HG02798 (cell line): ENCODE measurements at regions not wholly inside any gene's neighbourhood (a gene's known extent, or its start where the extent isn't known, plus 50 kb on each side); places are given as distances from the start of the nearest gene placed in this dataset.
"Not testable (repeated sequence)": the region's sequence is repeated elsewhere in the genome, so short reads cannot be mapped to it uniquely, and the experiment has no call there.

Experiments used
- ATAC-seq: cut with Tn5 transposase; IDR thresholded peaks from one replicate; pipeline ENCODE4 v1.9.1; 2021; ENCODE audit warnings: mild to moderate bottlenecking; ENCODE audit not compliant: unreplicated experiment, poor library complexity

DNA sequence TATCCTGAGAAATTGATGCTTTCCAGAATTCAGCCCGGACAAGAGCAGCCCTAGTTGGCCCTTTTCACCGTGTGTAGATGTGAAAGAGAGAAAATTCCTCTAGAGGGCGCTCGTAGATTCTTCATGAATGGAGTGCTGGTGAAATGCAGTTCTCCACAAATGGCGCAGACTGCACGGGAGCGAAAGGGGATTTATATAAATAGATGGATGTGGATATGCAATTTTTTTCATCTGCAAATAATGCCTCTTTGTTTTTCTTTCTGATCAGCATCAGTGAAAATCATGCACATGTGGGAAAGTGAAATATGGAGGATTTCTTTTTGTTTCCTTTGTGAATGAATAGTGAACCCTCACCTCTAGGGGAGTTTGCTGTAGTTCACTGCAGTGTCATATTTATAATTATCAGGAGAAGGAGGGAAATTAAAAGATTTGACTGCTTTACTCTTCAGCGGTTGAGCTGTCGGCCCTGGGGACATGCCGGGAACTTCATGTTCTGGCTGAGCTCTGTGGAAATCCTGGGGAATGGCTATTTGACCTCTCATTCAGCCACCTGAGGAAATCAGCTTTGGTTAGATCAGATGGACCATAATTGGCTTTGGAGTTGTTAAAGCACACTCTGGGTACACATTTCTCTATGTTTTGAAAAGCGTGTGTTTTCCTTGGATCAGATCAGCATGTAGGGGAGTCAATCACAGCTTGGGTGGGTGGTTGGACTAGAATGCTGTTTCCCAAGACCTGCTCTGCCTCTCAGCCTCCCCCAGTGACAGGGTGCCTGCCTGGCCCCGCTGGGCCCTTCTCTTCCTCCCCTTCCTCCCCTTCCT lies 115.0 kb upstream of the SHISA3 start:
- peak; percentile 80 for ATAC-seq

DNA sequence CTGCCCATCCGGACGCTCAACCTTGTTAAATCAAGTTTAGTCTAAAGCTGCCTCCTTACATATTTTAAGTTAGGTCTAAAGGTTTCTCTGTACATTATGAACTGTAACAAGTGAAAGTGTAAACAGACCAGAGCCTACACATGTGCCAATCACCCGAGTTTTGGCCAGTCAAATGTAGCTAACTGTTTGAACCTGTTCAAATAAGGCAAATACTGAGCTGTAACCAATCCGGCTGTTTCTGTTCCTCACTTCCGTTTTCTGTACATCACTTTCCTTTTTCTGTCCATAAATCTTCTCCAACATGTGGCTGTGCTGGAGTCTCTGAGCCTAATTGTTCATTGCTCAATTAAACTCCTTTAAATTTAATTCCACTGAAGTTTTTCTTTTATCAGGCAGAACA lies 113.3 kb upstream of the SHISA3 start:
- ATAC-seq = no peak

DNA sequence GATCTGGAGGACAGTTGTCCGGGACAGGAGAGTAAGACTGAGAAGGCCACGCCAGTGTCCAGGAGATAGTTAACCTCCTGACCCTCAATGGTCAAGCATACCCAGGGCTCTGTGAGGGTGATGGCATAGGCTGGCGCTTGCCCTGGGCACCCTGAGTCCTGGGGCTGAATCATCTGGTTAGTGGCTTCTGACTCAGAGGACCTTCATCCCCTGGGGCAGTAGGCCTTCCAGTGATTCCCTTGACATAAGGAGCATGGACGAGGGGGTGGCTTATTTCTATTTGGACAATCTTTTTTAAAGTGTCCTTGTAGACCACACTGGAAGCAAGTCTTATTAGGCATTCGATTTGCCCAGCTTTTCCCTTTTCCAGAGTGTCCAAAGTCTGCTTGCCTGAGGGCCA lies 108.4 kb upstream of the SHISA3 start:
- not testable (repeated sequence) for ATAC-seq

DNA sequence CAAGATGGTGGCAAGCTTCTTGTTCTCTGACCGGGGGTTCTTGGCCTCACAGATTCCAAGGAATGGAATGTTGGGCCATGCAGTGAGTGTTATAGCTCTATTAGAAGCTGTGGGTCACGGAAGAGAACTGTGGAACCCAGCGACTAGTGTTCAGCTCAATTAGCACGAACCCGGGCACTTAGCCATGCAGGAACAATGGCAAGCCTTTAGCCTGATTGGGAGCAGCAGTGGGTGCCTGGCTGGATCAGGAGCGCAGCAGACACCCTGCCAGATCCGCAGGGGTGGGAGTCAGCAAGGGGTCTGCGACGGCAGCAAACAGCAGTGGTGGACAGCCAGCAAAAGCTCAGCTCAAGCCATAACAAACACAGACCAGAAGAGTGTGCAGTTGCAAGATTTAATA lies 105.1 kb upstream of the SHISA3 start:
- ATAC-seq = not testable (repeated sequence)

DNA sequence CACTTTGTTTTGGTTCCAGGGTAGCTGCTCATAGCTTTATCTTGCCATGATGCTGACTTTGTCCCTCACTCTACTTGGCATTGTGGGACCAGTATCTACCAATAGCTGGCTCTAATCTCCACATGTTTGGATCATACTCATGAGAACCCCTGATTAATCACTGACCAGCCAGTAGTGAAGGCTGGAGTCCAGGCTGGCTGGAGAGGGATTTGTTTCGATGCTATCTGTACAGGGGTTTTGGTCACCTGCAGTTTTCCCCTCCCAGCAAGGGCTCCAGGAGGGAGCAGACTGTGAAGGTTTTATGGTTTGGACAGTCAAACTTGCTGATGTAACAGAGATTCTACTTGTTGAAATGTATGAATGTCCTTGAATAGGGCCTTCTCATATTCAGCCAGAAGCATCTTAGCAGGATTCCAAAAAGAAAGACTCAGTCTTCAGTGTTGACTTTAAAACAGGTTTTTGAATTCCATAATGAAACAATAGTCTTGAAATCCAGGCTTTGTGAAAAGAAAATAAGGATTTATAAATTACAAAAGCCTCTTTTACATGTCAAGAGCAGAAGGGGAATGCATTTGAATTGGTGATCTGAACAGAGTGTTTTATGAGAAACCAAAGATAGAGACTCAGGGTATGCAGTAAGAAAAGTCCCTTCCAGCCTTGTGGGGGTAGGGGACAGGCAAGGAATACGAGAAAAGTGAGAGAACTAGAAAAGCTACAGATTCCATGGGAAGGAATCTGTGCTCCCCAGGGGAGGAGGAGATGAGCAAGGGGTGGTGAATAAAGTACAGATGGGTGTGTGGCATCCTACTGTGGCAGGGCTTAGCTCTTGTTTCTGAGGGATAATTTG lies 103.1 kb upstream of the SHISA3 start:
- no peak for ATAC-seq

DNA sequence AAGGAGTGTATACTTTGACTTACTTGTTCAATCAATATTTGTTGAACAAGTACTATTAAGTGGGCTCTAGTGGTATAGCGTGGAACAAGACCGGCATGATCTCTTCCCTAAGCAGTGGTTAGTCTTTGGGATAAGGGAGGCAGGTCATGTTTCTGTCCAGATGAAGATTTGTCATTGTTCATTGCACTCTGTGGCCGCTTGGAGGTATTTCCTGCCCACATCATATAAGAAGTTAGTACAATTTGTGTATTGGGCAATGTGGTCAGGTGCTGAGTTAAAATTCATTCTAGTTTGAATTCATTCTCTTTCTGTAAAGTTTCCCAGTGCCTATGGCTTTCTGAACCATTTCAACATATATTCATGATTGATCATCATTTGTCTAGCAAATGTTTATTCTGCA lies 101.1 kb upstream of the SHISA3 start:
- no peak for ATAC-seq

DNA sequence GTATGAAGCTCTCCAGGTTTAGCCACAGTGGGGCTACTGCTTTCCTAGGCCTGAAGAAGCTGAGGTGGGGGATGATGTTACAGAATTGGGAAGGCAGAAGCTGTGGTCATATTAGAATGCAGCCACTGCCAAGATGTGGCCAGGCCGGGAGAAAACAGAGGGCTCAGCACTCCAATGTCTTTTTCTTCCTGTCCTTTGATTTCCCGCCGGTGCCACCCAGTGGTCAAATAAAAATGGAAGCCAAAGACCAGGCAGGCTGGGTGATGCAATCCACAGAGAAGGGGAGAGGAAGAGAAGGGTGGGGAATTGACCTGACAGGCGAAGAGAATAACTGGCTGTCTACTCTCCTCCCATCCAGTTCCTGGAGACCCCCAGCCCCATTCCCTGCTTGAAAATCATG lies 94.9 kb upstream of the SHISA3 start:
- ATAC-seq = peak; percentile 36

DNA sequence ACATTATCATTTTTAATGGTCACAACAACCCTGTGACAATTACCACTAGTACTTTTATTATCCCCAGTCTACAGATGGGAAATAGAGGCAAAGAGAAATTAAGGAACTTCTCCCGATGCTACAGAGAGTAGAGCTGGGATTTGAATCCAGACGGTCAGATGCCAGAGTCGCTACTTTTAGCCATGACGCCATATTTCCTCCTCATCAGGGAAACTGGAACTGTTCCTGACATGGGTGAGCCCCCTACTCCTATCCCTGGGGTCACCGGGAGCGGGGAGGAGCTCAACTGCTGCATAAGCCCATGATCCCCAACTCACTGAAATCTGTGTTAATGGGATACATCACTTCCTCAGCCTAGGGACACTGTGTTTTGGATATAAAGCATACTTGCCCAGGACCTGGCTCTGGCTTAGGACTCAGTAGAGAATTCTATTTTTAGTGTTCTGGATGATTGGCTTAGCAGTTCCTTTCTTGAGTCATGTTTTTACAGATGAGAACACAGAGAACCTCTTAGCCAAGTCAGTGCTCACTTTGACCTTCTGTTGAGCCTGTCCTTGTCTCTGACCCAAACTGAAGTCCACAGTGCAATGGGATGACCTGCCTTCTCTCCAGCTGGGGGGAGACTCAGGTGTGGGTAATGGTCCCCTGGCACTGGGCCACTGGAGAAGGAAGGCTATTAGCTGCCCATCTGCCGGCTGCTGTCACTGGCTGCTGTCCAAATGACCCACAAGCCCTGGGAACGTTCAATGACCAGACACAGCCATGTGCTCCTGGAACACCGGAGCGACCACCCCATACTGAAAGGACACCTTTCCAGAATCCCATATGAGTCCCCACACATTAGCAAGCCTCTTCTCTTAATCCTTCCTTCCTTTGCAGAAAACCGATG lies 90.8 kb upstream of the SHISA3 start:
- ATAC-seq = no peak

DNA sequence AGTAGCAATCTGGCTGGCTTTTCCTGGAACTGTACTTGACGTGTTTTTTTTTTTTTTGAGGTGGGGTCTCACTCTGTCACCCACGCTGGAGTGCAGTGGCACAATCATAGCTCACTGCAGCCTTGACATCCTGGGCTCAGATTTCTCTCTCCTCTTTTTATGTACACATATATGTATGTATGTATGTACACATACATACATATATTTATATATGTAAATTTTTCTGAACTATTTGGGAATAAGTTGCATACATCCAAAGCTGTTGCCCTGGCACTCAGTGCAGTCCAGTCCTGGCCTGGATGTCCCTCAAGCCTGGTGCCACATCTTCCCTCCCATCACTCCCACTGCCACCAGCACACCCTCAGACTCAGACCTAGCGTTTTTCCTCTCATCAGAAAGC lies 89.0 kb upstream of the SHISA3 start:
- no peak for ATAC-seq

DNA sequence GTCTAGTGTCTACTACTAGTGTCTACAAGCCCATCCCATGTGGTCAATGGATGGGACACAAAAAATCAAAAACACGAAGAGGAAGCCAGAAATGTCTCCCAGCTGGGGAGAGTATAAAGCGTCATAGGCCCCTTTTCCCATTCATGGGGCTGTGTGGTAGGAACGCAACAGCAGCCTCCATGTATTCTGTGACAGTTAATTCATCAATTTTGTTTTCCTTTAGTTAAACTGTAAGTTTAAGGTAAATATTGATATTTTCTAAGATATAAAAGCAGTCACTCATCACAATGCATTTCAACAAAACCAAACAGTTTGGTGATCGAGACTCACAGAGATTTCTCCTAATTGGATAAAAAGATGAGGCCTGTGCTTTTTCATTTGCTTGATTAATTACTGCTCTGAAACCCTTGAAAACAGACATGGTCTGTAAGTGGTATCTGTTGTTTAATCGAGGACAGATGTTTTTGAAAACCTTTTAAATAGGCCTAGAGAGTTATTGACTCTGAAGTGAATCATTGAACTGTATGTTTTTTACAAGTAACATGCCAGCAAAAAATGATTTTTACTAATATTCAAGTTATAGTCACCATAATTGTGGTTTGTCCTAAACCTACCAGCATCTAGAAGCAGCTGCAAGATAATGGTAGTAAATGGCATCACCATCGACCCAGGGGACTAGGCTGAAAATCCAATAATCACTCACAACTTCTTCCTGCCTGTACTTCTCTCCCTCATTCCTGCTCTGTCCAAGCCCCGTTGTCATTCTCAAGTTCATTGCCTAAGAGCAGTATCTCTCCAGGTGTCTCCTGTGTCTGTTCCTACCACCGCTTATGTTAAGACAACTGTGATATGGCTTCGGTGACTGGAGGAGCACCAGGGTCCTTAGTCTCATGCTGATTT lies 87.7 kb upstream of the SHISA3 start:
- no peak for ATAC-seq

DNA sequence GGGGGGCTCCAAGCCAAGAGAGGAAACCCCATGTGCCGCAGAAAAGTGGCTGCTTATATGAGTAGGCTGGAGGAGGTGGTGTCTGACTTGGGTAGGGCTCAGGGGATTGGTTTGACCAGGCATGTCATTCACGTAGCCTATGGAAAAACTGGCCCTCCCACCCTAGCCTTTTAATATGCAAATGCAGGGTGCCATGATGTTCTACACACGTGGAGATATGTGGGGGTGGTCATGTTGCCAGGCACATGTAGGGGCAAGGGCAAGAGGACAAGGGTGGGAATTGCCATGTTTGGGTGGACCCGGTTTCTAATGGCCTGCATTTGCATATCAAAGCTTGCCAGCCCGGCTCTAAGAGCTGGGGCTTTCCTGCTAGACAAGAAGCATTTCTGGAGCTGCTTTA lies 86.9 kb upstream of the SHISA3 start:
- no peak for ATAC-seq

DNA sequence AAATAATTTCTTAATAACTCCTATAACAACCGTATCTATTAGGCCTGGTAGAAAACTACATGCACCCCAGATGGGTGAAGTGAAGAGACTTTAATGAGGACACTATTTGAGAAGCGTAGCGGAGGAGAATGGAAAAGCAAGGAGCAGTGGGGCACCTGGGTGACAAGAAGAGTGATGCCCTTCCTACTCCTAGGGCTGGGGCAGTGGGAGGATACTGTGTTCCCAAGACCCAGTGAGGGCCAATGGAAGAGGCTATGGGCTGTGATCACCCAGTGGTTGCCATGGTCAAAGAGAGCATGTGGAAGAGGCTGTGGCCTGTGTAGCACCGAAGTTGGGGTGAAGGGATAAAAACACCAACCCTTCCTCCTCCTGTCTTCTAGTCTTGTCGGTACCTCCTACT lies 86.5 kb upstream of the SHISA3 start:
- no peak for ATAC-seq

DNA sequence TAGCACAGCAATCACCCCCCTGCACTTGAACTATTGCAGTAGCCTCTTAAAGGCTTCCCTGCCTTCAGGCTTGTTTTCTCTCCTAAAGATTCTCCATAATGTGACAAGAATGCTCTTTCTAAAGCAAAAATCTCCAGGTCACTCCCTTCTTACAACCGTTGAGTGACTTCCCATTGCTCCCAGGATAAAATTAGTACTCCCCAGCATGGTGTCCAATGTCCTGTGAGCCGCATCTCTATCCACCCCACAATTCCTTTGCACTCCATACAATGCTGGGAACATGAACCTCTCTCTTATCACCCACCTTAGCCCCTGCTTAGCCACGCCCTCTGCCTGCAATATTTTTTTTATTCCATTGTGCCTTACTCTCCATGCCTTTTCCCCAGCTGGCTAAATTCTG lies 85.7 kb upstream of the SHISA3 start:
- no peak for ATAC-seq

DNA sequence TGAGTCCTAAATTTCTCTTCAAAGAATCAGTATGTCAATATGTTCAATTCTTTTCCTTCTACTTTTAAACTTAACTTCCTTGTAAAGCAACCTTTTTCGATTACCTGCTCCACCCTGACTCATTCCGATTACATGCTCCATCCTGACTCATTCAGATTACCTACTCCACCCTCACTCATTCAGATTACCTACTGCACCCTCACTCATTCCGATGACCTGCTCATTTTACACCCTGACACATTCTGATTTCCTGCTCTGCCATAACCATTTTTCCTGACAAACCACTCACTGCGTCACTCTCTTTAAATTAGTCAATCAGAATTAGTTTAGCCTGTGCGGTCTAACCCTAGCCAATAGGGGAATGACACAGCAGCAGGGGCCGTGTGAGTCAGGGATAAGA lies 83.9 kb upstream of the SHISA3 start:
- not testable (repeated sequence) for ATAC-seq

DNA sequence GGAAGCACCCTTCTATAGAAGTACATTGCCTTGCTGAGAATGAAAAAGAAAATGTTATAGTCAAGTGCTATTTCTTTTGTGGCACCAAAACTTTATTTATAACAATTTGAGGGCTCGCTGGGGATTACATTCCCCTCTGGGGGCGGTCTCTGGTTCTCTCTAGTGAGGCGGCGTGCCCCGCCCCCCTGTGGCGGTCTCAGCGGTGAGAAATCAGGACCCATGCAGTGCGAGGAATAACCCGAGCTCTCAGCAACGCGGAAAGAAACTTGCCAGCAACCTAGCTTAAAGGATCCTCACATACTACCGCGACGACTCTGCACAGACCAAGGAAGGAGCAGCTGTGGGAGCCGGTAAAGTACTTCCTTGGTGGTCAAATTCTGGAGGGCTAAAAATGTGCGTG lies 83.4 kb upstream of the SHISA3 start:
- ATAC-seq = no peak

DNA sequence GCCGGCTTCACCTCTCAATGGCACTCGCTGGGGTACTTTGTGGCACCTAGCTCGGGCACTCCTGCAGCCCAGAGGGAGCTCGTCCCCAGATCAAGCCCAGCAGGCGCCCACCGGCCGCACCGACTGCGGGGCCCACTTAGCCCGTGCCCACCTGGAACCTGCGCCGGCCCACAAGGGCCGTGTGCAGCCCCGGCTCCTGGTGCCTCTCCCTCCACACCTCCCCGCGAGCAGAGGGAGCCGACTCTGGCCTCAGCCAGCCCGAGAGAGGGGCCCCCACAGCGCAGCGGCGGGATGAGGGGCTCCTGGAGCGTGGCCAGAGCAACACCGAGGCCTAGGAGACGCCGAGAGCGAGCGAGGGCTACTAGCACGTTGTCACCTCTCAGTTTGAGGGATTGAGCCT lies 82.1 kb upstream of the SHISA3 start:
- no peak for ATAC-seq

DNA sequence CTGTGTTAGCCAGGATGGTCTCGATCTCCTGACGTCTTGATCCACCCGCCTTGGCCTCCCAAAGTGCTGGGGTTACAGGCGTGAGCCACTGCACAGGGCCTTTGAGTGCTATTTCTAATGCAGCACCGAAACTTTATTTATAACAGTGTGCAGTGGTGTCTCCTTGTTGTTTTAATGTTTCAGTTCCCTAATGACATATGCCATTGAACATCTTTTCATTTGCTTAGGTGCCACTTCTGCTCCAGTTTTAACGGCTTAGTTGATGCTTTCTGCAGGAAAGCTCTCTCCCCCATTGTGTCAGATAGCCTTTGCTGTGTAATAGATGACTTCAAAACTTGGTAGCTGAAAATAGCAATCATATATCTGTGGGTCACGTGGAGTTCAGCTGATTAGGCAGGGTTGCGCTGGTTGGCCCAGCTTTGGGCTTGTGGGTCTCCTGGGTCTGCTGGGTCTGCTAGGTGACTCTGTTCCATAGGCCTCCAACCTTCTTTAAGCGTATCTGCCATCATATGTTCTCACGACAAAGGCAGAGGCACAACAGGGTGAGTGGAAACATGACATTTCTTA lies 76.4 kb upstream of the SHISA3 start:
- ATAC-seq = no peak

DNA sequence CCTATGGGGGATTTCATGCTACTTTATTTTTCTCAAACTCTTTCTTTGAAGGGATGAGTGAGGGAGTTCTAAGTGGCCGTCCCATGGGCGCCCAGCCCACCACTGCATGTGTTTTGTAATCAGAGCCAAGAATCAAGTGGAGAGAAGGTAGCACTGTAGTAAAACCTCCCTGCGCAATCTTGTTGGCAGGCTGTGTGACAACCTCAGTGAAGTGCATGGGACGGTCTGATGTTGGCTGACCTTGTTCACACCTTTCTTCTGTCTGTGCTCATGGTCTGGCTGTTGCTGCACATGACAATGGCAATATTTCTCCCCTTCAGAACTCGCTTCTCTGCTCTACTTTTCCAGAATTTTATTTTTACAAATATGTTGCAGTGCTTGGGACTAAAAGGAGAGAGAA lies 71.2 kb upstream of the SHISA3 start:
- no peak for ATAC-seq

DNA sequence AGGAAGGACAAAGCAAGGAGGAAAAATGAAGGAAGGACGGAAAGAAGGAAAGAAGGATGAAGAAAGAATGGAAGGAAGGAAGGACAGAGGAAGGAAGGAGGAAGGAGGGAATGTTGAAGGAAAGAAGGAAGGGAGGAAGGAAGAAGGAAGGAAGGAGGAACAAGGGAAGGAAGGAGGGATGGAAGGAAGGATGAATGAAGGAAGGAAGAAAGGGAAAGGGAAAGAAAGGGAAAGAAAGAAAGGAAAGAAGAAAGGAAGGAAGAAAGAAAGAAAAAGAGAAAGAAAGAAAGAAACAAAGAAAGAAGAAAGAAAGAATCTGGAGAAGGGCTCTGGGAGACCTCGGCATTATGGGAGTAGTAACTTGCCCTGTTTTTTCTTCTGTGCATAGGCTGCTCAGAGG lies 70.8 kb upstream of the SHISA3 start:
- ATAC-seq = no peak
